ENCODE measurements at regions not wholly inside any gene's neighbourhood (a gene's known extent, or its start where the extent isn't known, plus 50 kb on each side); places are given as distances from the start of the nearest gene placed in this dataset.

GRCh38 chr12:127052511-127053232 is 1214.3 kb upstream of the TMEM132C start:
- CTCF ChIA-PET: interaction anchor here (0.6 to 1.5 kb wide), 3 partner anchors 303 to 638 kb away, joined by 3 read pairs; no protein-coding TSS in a partner anchor

GRCh38 chr12:127054531-127054930 is 1212.4 kb upstream of the TMEM132C start:
- ChIA-PET CTCF (no interaction called here), POLR2A (no interaction called here)
- no peak for TF ChIP-seq CTCF (IDR thresholded peaks at IDR 0.05; ENCODE audit: low read depth, low read length)
- peaks cover 9% of the 10 kb centered on the region; the same call in 1 of the 2 replicates for H3K9me3 ChIP-seq (ENCODE audit: control insufficient read depth, insufficient read depth, low read length)
- DNase-seq (ENCODE audit: low read depth, low spot score): no peak
- no peaks in the 10 kb centered on the region for H3K27me3 ChIP-seq (ENCODE audit: control insufficient read depth, insufficient read depth, low read length)
- H3K27ac ChIP-seq (ENCODE audit: low read depth, low read length): no peak overlapping the region
- H3K4me3 ChIP-seq (ENCODE audit: low read depth, low read length): no peak overlapping the region

More at GRCh38 chr12:127052511-127053232, 1214.3 kb upstream of the TMEM132C start:
- Histone ChIP-seq H3K4me3 (ENCODE audit: low read depth, low read length) (no peak overlapping the region), H3K27me3 (ENCODE audit: control insufficient read depth, insufficient read depth, low read length) (no peaks in the 10 kb centered on the region), H3K27ac (ENCODE audit: low read depth, low read length) (no peak overlapping the region), H3K9me3 (ENCODE audit: control insufficient read depth, insufficient read depth, low read length) (peaks cover 9% of the 10 kb centered on the region; the same call in 1 of the 2 replicates)
- no peak for DNase-seq (ENCODE audit: low read depth, low spot score)
- no peak for TF ChIP-seq CTCF (IDR thresholded peaks at IDR 0.05; ENCODE audit: low read depth, low read length)
- POLR2A ChIA-PET: no interaction called here

- ChIA-PET CTCF (no interaction called here), POLR2A (no interaction called here)
- DNase-seq (ENCODE audit: low read depth, low spot score): no peak
- Histone ChIP-seq H3K9me3 (ENCODE audit: control insufficient read depth, insufficient read depth, low read length) (peaks cover 22% of the 10 kb centered on the region), H3K27ac (ENCODE audit: low read depth, low read length) (no peak overlapping the region), H3K27me3 (ENCODE audit: control insufficient read depth, insufficient read depth, low read length) (no peaks in the 10 kb centered on the region), H3K4me3 (ENCODE audit: low read depth, low read length) (no peak overlapping the region)
- TF ChIP-seq CTCF (IDR thresholded peaks at IDR 0.05; ENCODE audit: low read depth, low read length): no peak
Observed at GRCh38 chr12:127060310-127060847, 1206.6 kb upstream of the TMEM132C start.

- no peaks in the 10 kb centered on the region for H3K27me3 ChIP-seq (ENCODE audit: control insufficient read depth, insufficient read depth, low read length)
- H3K4me3 ChIP-seq (ENCODE audit: low read depth, low read length): no peak overlapping the region
- peaks cover 18% of the 10 kb centered on the region for H3K9me3 ChIP-seq (ENCODE audit: control insufficient read depth, insufficient read depth, low read length)
- DNase-seq (ENCODE audit: low read depth, low spot score): no peak
- no peak for TF ChIP-seq CTCF (IDR thresholded peaks at IDR 0.05; ENCODE audit: low read depth, low read length)
- ChIA-PET CTCF (no interaction called here), POLR2A (no interaction called here)
- H3K27ac ChIP-seq (ENCODE audit: low read depth, low read length): no peak overlapping the region
Observed at GRCh38 chr12:127060933-127061332, 1206.0 kb upstream of the TMEM132C start.

- CTCF ChIA-PET: no interaction called here
- no peak for TF ChIP-seq CTCF (IDR thresholded peaks at IDR 0.05; ENCODE audit: low read depth, low read length)
- DNase-seq (ENCODE audit: low read depth, low spot score): no peak
Observed at GRCh38 chr12:127063339-127064072, 1203.5 kb upstream of the TMEM132C start.

More at GRCh38 chr12:127063339-127064072, 1203.5 kb upstream of the TMEM132C start:
- Histone ChIP-seq H3K4me3 (ENCODE audit: low read depth, low read length) (no peak overlapping the region), H3K27ac (ENCODE audit: low read depth, low read length) (no peak overlapping the region), H3K9me3 (ENCODE audit: control insufficient read depth, insufficient read depth, low read length) (peaks cover 12% of the 10 kb centered on the region), H3K27me3 (ENCODE audit: control insufficient read depth, insufficient read depth, low read length) (no peaks in the 10 kb centered on the region)
- POLR2A ChIA-PET: no interaction called here
